Neuronal stem cell (in vitro differentiated cells): ENCODE measurements at regions not wholly inside any gene's neighbourhood (a gene's known extent, or its start where the extent isn't known, plus 50 kb on each side); places are given as distances from the start of the nearest gene placed in this dataset.

Source experiments
- DNase-seq: peaks from one replicate; pipeline ENCODE4 v3.0.0-alpha.2; 2013; ENCODE audit warnings: low spot score
- H2AFZ ChIP-seq: one replicate; pipeline ENCODE4 v1.6.1; 2013; ENCODE audit warnings: mild to moderate bottlenecking, low read length, inconsistent platforms
- H2AK5ac ChIP-seq: 2 replicates; pipeline ENCODE4 v1.6.1; 2013; ENCODE audit warnings: low read depth, mild to moderate bottlenecking, inconsistent platforms, low read length, moderate library complexity, mixed read lengths
- H2BK120ac ChIP-seq: 2 replicates; pipeline ENCODE4 v1.6.1; 2013; ENCODE audit warnings: low read depth, mild to moderate bottlenecking, inconsistent platforms, low read length, moderate library complexity, mixed read lengths
- H2BK12ac ChIP-seq: one replicate; pipeline ENCODE4 v1.6.1; 2013; ENCODE audit warnings: low read length, inconsistent platforms
- H2BK15ac ChIP-seq: 2 replicates; pipeline ENCODE4 v1.6.1; 2013; ENCODE audit warnings: mild to moderate bottlenecking, low read length, inconsistent platforms, mixed read lengths
- H2BK5ac ChIP-seq: one replicate; pipeline ENCODE4 v1.6.1; 2013; ENCODE audit warnings: inconsistent platforms, mild to moderate bottlenecking, low read length, moderate library complexity
- H3K14ac ChIP-seq: one replicate; pipeline ENCODE4 v1.6.1; 2013; ENCODE audit warnings: low read length, inconsistent platforms
- H3K18ac ChIP-seq: 2 replicates; pipeline ENCODE4 v1.6.1; 2013; ENCODE audit warnings: low read length, inconsistent platforms
- H3K23ac ChIP-seq: 2 replicates; pipeline ENCODE4 v1.6.1; 2013; ENCODE audit warnings: low read depth, mild to moderate bottlenecking, mixed read lengths, low read length, inconsistent platforms; ENCODE audit not compliant: poor library complexity
- H3K27ac ChIP-seq: replicated peaks from 3 replicates; pipeline ENCODE4 v1.5.1; 2013; ENCODE audit warnings: low read length, inconsistent platforms
- H3K27me3 ChIP-seq, 3 experiments: 2 replicates each; pipeline ENCODE4 v1.6.1; 2013; ENCODE audit warnings: low read length in 3 of 3, mild to moderate bottlenecking in 2 of 3, inconsistent platforms in 1 of 3, low read depth in 1 of 3, mixed read lengths in 1 of 3, moderate library complexity in 1 of 3; ENCODE audit not compliant: control insufficient read depth in 3 of 3, insufficient read depth in 3 of 3
- H3K36me3 ChIP-seq, 2 donors: replicated peaks in 1 of 2; 2 replicates each; pipeline ENCODE4 v1.6.1; 2013; ENCODE audit warnings: low read length in 2 of 2; ENCODE audit not compliant: control insufficient read depth in 2 of 2, insufficient read depth in 2 of 2
- H3K4ac ChIP-seq: 2 replicates; pipeline ENCODE4 v1.6.1; 2013; ENCODE audit warnings: inconsistent platforms, mild to moderate bottlenecking, low read length, moderate library complexity
- H3K4me1 ChIP-seq, 2 donors: 1 replicate in 1 of 2; 2 replicates in 1 of 2; pipeline ENCODE4 v1.6.1; 2013; ENCODE audit warnings: low read length in 2 of 2, low read depth in 1 of 2; ENCODE audit not compliant: control insufficient read depth in 2 of 2, insufficient read depth in 1 of 2
- H3K4me2 ChIP-seq: one replicate; pipeline ENCODE4 v1.6.1; 2013; ENCODE audit warnings: mild to moderate bottlenecking, low read length, inconsistent platforms; ENCODE audit not compliant: insufficient read depth, poor library complexity, severe bottlenecking
- H3K4me3 ChIP-seq, 2 donors: 2 replicates each; pipeline ENCODE4 v1.5.1; 2013; ENCODE audit warnings: low read length in 2 of 2, mild to moderate bottlenecking in 2 of 2, inconsistent platforms in 1 of 2, moderate library complexity in 1 of 2
- H3K79me1 ChIP-seq: one replicate; pipeline ENCODE4 v1.6.1; 2013; ENCODE audit warnings: low read depth, mild to moderate bottlenecking, inconsistent platforms, low read length, moderate library complexity
- H3K9ac ChIP-seq: one replicate; pipeline ENCODE4 v1.6.1; 2013; ENCODE audit warnings: mild to moderate bottlenecking, low read depth, low read length, inconsistent platforms; ENCODE audit not compliant: poor library complexity
- H3K9me3 ChIP-seq, 2 donors: replicated peaks in 1 of 2; 2 replicates each; pipeline versions ENCODE3 to v1.6.1; 2013; ENCODE audit warnings: low read length in 2 of 2, mild to moderate bottlenecking in 2 of 2, inconsistent platforms in 1 of 2, low read depth in 1 of 2, mixed read lengths in 1 of 2, moderate library complexity in 1 of 2; ENCODE audit not compliant: control insufficient read depth in 2 of 2, insufficient read depth in 1 of 2
- H4K8ac ChIP-seq: one replicate; pipeline ENCODE4 v1.6.1; 2013; ENCODE audit warnings: low read depth, mild to moderate bottlenecking, inconsistent platforms, low read length, moderate library complexity
- H4K91ac ChIP-seq: one replicate; pipeline ENCODE4 v1.6.1; 2013; ENCODE audit warnings: low read length, low read depth, mild to moderate bottlenecking, inconsistent platforms; ENCODE audit not compliant: poor library complexity
- WGBS, 2 donors: extraction: QIAGEN DNeasy Blood & Tissue Kit; methylation state at CpG; one replicate each; pipeline ENCODE4 v1.1.7; 2013; ENCODE audit warnings: missing lambda C conversion rate in 2 of 2, mixed read lengths in 1 of 2; ENCODE audit not compliant: insufficient read length in 2 of 2, insufficient replicate concordance in 1 of 2; ENCODE audit errors: extremely low coverage in 2 of 2; 5-methylcytosine and 5-hydroxymethylcytosine counted together

GRCh38 chr10:89073719-89074118 lies 83.1 kb downstream of the FAS start:
- H2BK5ac ChIP-seq: no peak overlapping the region
- WGBS, 2 donors: no CpG with 5 or more reads among the region's 2 CpGs
- H2AK5ac ChIP-seq: no peak overlapping the region
- no peak overlapping the region for H2BK15ac ChIP-seq
- no peaks in the 10 kb centered on the region for H3K9me3 ChIP-seq
- no peak overlapping the region for H3K4me3 ChIP-seq
- no peak overlapping the region for H2BK12ac ChIP-seq
- no peak overlapping the region for H3K18ac ChIP-seq
- H3K4me2 ChIP-seq: no peak overlapping the region
- no peaks in the 10 kb centered on the region for H3K4me1 ChIP-seq
- no peak overlapping the region for H3K27ac ChIP-seq
- H3K36me3 ChIP-seq: no peaks in the 10 kb centered on the region
- no peak overlapping the region for H3K4ac ChIP-seq
- no peak overlapping the region for H4K8ac ChIP-seq
- H4K91ac ChIP-seq: no peak overlapping the region
- H3K9ac ChIP-seq: no peak overlapping the region
- H3K79me1 ChIP-seq: no peaks in the 10 kb centered on the region
- DNase-seq: no peak
- peaks cover 0 to 5% (median 0%) of the 10 kb centered on the region in 3 experiments for H3K27me3 ChIP-seq
- no peak overlapping the region for H2BK120ac ChIP-seq
- no peak overlapping the region for H3K14ac ChIP-seq
- no peak overlapping the region for H3K23ac ChIP-seq
- H2AFZ ChIP-seq: no peak overlapping the region

GRCh38 chr10:89069589-89069988 lies 79.0 kb downstream of the FAS start:
- no peak overlapping the region for H2AFZ ChIP-seq
- H3K9me3 ChIP-seq: no peaks in the 10 kb centered on the region
- no peak overlapping the region for H3K9ac ChIP-seq
- no peaks in the 10 kb centered on the region for H3K4me1 ChIP-seq
- H3K4me2 ChIP-seq: no peak overlapping the region
- WGBS, 2 donors: no CpG with 5 or more reads among the region's 4 CpGs
- no peak overlapping the region for H3K4ac ChIP-seq
- H3K4me3 ChIP-seq: no peak overlapping the region
- H2AK5ac ChIP-seq: no peak overlapping the region
- H3K27ac ChIP-seq: no peak overlapping the region
- H4K91ac ChIP-seq: no peak overlapping the region
- no peak overlapping the region for H2BK120ac ChIP-seq
- H3K23ac ChIP-seq: no peak overlapping the region
- DNase-seq: no peak
- H3K79me1 ChIP-seq: no peaks in the 10 kb centered on the region
- H2BK15ac ChIP-seq: no peak overlapping the region
- H2BK5ac ChIP-seq: no peak overlapping the region
- H3K36me3 ChIP-seq: no peaks in the 10 kb centered on the region
- H3K14ac ChIP-seq: no peak overlapping the region
- no peak overlapping the region for H3K18ac ChIP-seq
- no peak overlapping the region for H2BK12ac ChIP-seq
- peaks cover 0 to 5% (median 0%) of the 10 kb centered on the region in 3 experiments for H3K27me3 ChIP-seq
- no peak overlapping the region for H4K8ac ChIP-seq
